OCI-LY1 (cell line): ENCODE measurements at regions not wholly inside any gene's neighbourhood (a gene's known extent, or its start where the extent isn't known, plus 50 kb on each side); places are given as distances from the start of the nearest gene placed in this dataset.
"Not testable (repeated sequence)": the region's sequence is repeated elsewhere in the genome, so short reads cannot be mapped to it uniquely, and the experiment has no call there.

ENCODE experiments used
- H2AFZ ChIP-seq: fragments of 200-600 bp; sonication (generic), shearing (Covaris generic); 2 replicates; pipeline ENCODE4 v1.6.0; 2014; ENCODE audit warnings: antibody characterized with exemption, mild to moderate bottlenecking, low read length
- H3F3A ChIP-seq: fragments of 200-600 bp; sonication (generic), shearing (Covaris generic); 2 replicates; pipeline ENCODE4 v1.6.0; 2014; ENCODE audit warnings: mild to moderate bottlenecking, antibody characterized with exemption, low read length, moderate library complexity; ENCODE audit not compliant: insufficient read depth
- H3K27ac ChIP-seq: fragments of 200-600 bp; sonication (generic); 2 replicates; pipeline ENCODE4 v1.5.1; 2014; ENCODE audit warnings: low read length, mixed run types, mild to moderate bottlenecking, low read depth; ENCODE audit not compliant: poor library complexity, severe bottlenecking
- H3K27me3 ChIP-seq: fragments of 200-600 bp; sonication (generic); 2 replicates; pipeline ENCODE4 v1.6.0; 2014; ENCODE audit warnings: antibody characterized with exemption, mild to moderate bottlenecking, low read length, moderate library complexity; ENCODE audit not compliant: insufficient read depth
- H3K36me3 ChIP-seq: fragments of 200-600 bp; sonication (generic); 2 replicates; pipeline ENCODE4 v1.6.1; 2014; ENCODE audit warnings: mild to moderate bottlenecking, antibody characterized with exemption, low read length, moderate library complexity, mixed read lengths; ENCODE audit not compliant: insufficient read depth
- H3K4me1 ChIP-seq: fragments of 200-600 bp; sonication (generic); 2 replicates; pipeline ENCODE4 v1.5.1; 2014; ENCODE audit warnings: mild to moderate bottlenecking, low read length, moderate library complexity; ENCODE audit not compliant: insufficient read depth, severe bottlenecking
- H3K4me2 ChIP-seq: fragments of 200-600 bp; sonication (generic), shearing (Covaris generic); 2 replicates; pipeline ENCODE4 v1.6.1; 2014; ENCODE audit warnings: low read length
- H3K4me3 ChIP-seq: fragments of 200-600 bp; sonication (generic); 2 replicates; pipeline ENCODE4 v1.5.1; 2014; ENCODE audit warnings: low read length, low read depth, mild to moderate bottlenecking, mixed read lengths; ENCODE audit not compliant: poor library complexity, severe bottlenecking
- H3K79me2 ChIP-seq: fragments of 200-600 bp; shearing (Covaris generic); 2 replicates; pipeline ENCODE4 v1.6.1; 2016; ENCODE audit warnings: mixed run types, low read length, mixed read lengths; ENCODE audit not compliant: insufficient read depth
- H3K9ac ChIP-seq: fragments of 200-600 bp; sonication (generic), shearing (Covaris generic); 2 replicates; pipeline ENCODE4 v1.6.1; 2014; ENCODE audit warnings: mild to moderate bottlenecking, low read length, mixed read lengths
- H3K9me2 ChIP-seq: fragments of 200-600 bp; sonication (generic), shearing (Covaris generic); 2 replicates; pipeline ENCODE4 v1.6.1; 2014; ENCODE audit warnings: low read depth, mild to moderate bottlenecking, low read length, mixed read lengths
- H3K9me3 ChIP-seq: fragments of 200-600 bp; shearing (Covaris generic); 2 replicates; pipeline ENCODE4 v1.6.1; 2014; ENCODE audit warnings: low read length, mixed read lengths
- H4K20me1 ChIP-seq: fragments of 200-600 bp; sonication (generic), shearing (Covaris generic); 2 replicates; pipeline ENCODE4 v1.6.0; 2016; ENCODE audit warnings: mild to moderate bottlenecking, low read length; ENCODE audit not compliant: insufficient read depth
- EZH2 ChIP-seq: fragments of 200-600 bp; sonication (generic), shearing (Covaris generic); IDR thresholded peaks from 2 replicates; pipeline ENCODE4 v1.8.0; 2017; ENCODE audit warnings: borderline replicate concordance, mixed run types, mild to moderate bottlenecking, antibody characterized with exemption, low read length, moderate library complexity, mixed read lengths
- TF ChIP-seq, protein P1 (sequence below): fragments of 200-600 bp; sonication (generic), shearing (Covaris generic); IDR thresholded peaks from 2 replicates; pipeline ENCODE4 v1.5.1; 2017; ENCODE audit warnings: mild to moderate bottlenecking, antibody characterized with exemption, low read length, moderate library complexity, mixed read lengths

DNA sequence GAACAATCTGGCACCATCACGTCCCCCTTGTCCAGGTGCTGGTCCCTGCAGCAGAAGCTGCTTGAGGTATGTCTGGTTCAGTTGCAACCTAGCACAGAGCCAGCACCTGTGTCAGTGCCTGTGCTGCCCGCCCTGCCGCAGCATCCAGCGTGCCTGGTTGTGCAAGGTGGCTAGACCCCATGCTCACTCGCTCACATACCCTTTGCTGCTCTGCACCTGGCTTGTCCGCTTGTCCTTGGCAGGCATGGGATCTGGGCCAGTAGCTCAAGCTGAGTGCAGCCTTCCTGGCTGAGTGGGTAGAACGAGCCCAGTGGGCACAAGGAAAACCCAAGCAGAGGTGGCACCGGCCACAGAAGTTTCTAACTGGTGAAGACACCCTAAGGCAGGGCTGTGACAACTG is 314.6 kb upstream of the KYNU start:
- TF ChIP-seq EZH2: no peak
- TF ChIP-seq, protein P1, sequence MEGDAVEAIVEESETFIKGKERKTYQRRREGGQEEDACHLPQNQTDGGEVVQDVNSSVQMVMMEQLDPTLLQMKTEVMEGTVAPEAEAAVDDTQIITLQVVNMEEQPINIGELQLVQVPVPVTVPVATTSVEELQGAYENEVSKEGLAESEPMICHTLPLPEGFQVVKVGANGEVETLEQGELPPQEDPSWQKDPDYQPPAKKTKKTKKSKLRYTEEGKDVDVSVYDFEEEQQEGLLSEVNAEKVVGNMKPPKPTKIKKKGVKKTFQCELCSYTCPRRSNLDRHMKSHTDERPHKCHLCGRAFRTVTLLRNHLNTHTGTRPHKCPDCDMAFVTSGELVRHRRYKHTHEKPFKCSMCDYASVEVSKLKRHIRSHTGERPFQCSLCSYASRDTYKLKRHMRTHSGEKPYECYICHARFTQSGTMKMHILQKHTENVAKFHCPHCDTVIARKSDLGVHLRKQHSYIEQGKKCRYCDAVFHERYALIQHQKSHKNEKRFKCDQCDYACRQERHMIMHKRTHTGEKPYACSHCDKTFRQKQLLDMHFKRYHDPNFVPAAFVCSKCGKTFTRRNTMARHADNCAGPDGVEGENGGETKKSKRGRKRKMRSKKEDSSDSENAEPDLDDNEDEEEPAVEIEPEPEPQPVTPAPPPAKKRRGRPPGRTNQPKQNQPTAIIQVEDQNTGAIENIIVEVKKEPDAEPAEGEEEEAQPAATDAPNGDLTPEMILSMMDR: no peak
- Histone ChIP-seq H4K20me1 (no peaks in the 10 kb centered on the region), H3K27ac (no peak overlapping the region), H3K79me2 (no peaks in the 10 kb centered on the region), H3K4me2 (no peak overlapping the region), H3K9ac (no peak overlapping the region), H3K27me3 (no peaks in the 10 kb centered on the region), H3F3A (no peaks in the 10 kb centered on the region), H2AFZ (no peak overlapping the region), H3K4me1 (no peaks in the 10 kb centered on the region), H3K4me3 (no peak overlapping the region), H3K9me3 (no peaks in the 10 kb centered on the region), H3K36me3 (no peaks in the 10 kb centered on the region), H3K9me2 (no peaks in the 10 kb centered on the region)

DNA sequence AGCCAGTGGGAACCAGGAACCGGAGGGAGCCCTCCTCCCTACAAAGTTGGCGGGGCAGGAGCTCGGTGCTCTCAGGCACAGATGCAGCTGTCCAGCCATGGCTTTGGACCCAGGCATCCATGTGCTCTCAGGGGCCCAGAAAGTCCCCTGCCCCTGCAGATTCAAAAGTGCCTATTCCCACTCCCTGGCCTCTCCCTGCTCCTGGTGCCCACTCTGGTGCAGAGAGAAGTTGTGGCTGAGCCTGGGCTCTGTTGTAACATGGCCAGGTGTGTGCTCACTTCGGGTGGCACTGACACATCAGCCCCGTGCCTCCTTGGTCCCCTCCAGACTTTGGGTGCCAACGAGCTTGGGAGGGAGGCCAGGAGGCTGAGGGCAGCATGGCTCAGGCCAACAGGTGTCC is 315.8 kb upstream of the KYNU start:
- Histone ChIP-seq H3K9me3 (no peaks in the 10 kb centered on the region), H3K4me1 (no peaks in the 10 kb centered on the region), H3K9me2 (no peaks in the 10 kb centered on the region), H4K20me1 (no peaks in the 10 kb centered on the region), H3K27ac (no peak overlapping the region), H3K79me2 (no peaks in the 10 kb centered on the region), H3K27me3 (no peaks in the 10 kb centered on the region), H2AFZ (no peak overlapping the region), H3K4me3 (no peak overlapping the region), H3F3A (no peaks in the 10 kb centered on the region), H3K4me2 (no peak overlapping the region), H3K36me3 (no peaks in the 10 kb centered on the region), H3K9ac (no peak overlapping the region)
- TF ChIP-seq EZH2: no peak
- TF ChIP-seq, protein P1: no peak

DNA sequence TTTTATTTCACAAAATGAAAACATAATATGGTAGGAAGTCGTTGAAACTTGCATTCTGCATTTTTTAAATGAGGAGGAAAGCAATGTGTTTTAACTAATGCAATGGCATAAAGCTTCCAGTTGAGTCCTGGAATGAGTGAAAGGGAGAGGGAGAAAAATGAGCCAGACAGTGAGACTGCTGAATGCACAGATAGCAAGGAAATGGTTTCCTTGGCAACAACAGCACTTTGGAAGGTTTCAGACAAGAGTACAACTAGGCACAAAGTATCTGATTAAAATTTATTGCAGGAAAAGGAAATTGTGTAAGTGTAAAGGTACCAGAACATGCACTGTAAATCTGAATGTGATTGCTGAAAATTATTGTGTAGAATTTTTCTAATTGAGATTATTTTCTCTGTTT is 320.1 kb upstream of the KYNU start:
- Histone ChIP-seq H3K9me2 (no peaks in the 10 kb centered on the region), H3K4me2 (no peak overlapping the region), H3K36me3 (no peaks in the 10 kb centered on the region), H2AFZ (no peak overlapping the region), H3F3A (no peaks in the 10 kb centered on the region), H3K27ac (no peak overlapping the region), H3K9ac (no peak overlapping the region), H3K27me3 (no peaks in the 10 kb centered on the region), H3K4me3 (no peak overlapping the region), H4K20me1 (no peaks in the 10 kb centered on the region), H3K9me3 (no peaks in the 10 kb centered on the region), H3K79me2 (no peaks in the 10 kb centered on the region), H3K4me1 (no peaks in the 10 kb centered on the region)
- TF ChIP-seq, protein P1: no peak
- TF ChIP-seq EZH2: no peak

DNA sequence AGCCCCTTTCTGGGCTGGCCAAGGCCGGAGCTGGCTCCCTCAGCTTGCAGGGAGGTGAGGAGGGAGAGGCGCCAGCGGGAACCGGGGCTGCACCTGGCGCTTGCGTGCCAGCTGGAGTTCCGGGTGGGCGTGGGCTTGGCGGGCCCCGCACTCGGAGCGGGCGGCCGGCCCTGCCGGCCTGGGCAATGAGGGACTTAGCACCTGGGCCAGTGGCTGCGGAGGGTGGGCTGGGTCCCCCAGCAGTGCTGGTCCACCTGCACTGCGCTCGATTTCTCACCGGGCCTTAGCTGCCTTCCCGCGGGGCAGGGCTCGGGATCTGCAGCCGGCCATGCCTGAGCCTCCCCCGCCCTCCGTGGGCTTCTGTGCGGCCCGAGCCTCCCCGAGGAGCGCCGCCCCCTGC is 331.5 kb upstream of the KYNU start:
- not testable (repeated sequence) for H4K20me1 ChIP-seq, H2AFZ ChIP-seq, H3K4me2 ChIP-seq, H3K4me3 ChIP-seq, H3K9me2 ChIP-seq, H3K79me2 ChIP-seq, H3K9me3 ChIP-seq, H3F3A ChIP-seq, H3K9ac ChIP-seq, H3K27me3 ChIP-seq, H3K4me1 ChIP-seq, H3K36me3 ChIP-seq, H3K27ac ChIP-seq
